Naive thymus-derived CD4-positive, alpha-beta T cell (primary cell): ENCODE measurements at regions not wholly inside any gene's neighbourhood (a gene's known extent, or its start where the extent isn't known, plus 50 kb on each side); places are given as distances from the start of the nearest gene placed in this dataset.

Experiments
- ATAC-seq: fragments of 150-1000 bp; cut with Tn5 transposase; 2 replicates; pipeline ENCODE4 v1.10.0; 2021; ENCODE audit warnings: mild to moderate bottlenecking, moderate library complexity
- CTCF ChIA-PET: fragments of 350-600 bp; sonication (Branson Sonifier 250); formaldehyde crosslinking; loops from one replicate; lab custom pipeline; 2021; ENCODE audit warnings: antibody characterized with exemption; lab: Charles Lee
- POLR2A ChIA-PET: fragments of 350-600 bp; sonication (Branson Sonifier 250); formaldehyde crosslinking; loops from one replicate; lab custom pipeline; 2021; ENCODE audit warnings: antibody characterized with exemption, inconsistent platforms; lab: Charles Lee
- DNase-seq, 9 donors: peaks; one replicate each; pipeline versions ENCODE4 v3.0.0 to v3.0.0-alpha.2; 2020 to 2022; ENCODE audit warnings: mixed read lengths in 1 of 9
- H3K27ac ChIP-seq: one replicate; pipeline ENCODE4 v1.7.0; 2013; ENCODE audit warnings: mild to moderate bottlenecking, low read depth, low read length, moderate library complexity
- H3K27me3 ChIP-seq, 2 donors: one replicate each; pipeline ENCODE4 v1.7.0; 2013; ENCODE audit warnings: low read length in 2 of 2, mild to moderate bottlenecking in 2 of 2, moderate library complexity in 2 of 2; ENCODE audit not compliant: control insufficient read depth in 2 of 2, insufficient read depth in 2 of 2
- H3K36me3 ChIP-seq, 3 experiments: 1 replicate in 2 of 3; 2 replicates in 1 of 3; pipeline ENCODE4 v1.7.0; 2013; ENCODE audit warnings: low read length in 3 of 3, mild to moderate bottlenecking in 3 of 3, moderate library complexity in 1 of 3; ENCODE audit not compliant: insufficient read depth in 3 of 3, control insufficient read depth in 2 of 3
- H3K4me1 ChIP-seq, 2 donors: one replicate each; pipeline ENCODE4 v1.7.0; 2013; ENCODE audit warnings: low read length in 2 of 2, mild to moderate bottlenecking in 2 of 2, moderate library complexity in 1 of 2; ENCODE audit not compliant: control insufficient read depth in 2 of 2, insufficient read depth in 2 of 2
- H3K4me3 ChIP-seq: 2 replicates; pipeline ENCODE4 v1.7.0; 2013; ENCODE audit warnings: mild to moderate bottlenecking, low read length
- H3K9me3 ChIP-seq, 3 experiments: 1 replicate in 2 of 3; 2 replicates in 1 of 3; pipeline ENCODE4 v1.7.0; 2013; ENCODE audit warnings: low read length in 3 of 3; ENCODE audit not compliant: control insufficient read depth in 2 of 3
- H3K27ac Mint-ChIP-seq, 9 donors: one replicate each; pipeline ENCODE4 v1.8.0; 2020 to 2022; ENCODE audit warnings: mixed read lengths in 9 of 9, mild to moderate bottlenecking in 8 of 9, moderate library complexity in 5 of 9, inconsistent platforms in 2 of 9
- H3K27me3 Mint-ChIP-seq, 5 donors: one replicate each; pipeline ENCODE4 v1.8.0; 2021 to 2022; ENCODE audit warnings: mixed read lengths in 5 of 5, mild to moderate bottlenecking in 1 of 5
- H3K36me3 Mint-ChIP-seq, 5 donors: one replicate each; pipeline ENCODE4 v1.8.0; 2020 to 2022; ENCODE audit warnings: mixed read lengths in 5 of 5, mild to moderate bottlenecking in 3 of 5, inconsistent platforms in 1 of 5
- H3K4me1 Mint-ChIP-seq, 7 donors: one replicate each; pipeline ENCODE4 v1.8.0; 2020 to 2022; ENCODE audit warnings: mixed read lengths in 7 of 7, mild to moderate bottlenecking in 3 of 7, inconsistent platforms in 1 of 7
- H3K4me3 Mint-ChIP-seq, 10 donors: one replicate each; pipeline ENCODE4 v1.8.0; 2020 to 2022; ENCODE audit warnings: mild to moderate bottlenecking in 10 of 10, mixed read lengths in 10 of 10, moderate library complexity in 6 of 10, inconsistent platforms in 2 of 10
- H3K9me3 Mint-ChIP-seq, 11 donors: one replicate each; pipeline ENCODE4 v1.8.0; 2020 to 2022; ENCODE audit warnings: mixed read lengths in 11 of 11, mild to moderate bottlenecking in 4 of 11, inconsistent platforms in 1 of 11, moderate library complexity in 1 of 11
- intact Hi-C, 2 donors: fragments of 100-400 bp; cut with micrococcal nuclease; formaldehyde crosslinking; loops; one replicate each; pipeline ENCODE4 v1.15.1; 2023

DNA sequence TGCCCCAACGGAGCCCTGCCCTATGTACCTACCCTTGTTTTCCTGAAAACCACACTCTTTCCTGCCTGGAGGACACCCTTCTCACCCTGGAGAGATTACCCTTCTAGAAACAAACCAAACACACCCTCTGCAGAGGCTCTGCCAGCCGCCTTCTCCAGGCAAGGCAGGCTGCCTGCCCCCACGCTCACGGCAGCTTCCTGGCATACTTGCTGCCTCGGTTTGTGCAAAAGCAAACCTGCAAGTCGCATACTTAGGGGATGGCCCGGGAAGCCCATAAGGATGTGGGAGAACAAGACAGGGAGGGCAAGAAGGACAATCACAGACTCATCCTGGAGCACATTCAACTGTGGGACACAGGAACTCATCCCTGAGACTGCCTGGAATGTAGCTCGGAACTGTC lies 154.0 kb upstream of the DIO3 start:
- peaks cover 13 to 62% (median 40%) of the 10 kb centered on the region in 5 donors for H3K27me3 Mint-ChIP-seq
- ATAC-seq = no peak
- Histone ChIP-seq H3K4me3 (no peak overlapping the region), H3K36me3 (no peaks in the 10 kb centered on the region), H3K27me3 (no peaks in the 10 kb centered on the region), H3K27ac (no peak overlapping the region), H3K9me3 (no peaks in the 10 kb centered on the region), H3K4me1 (peaks cover 0 to 3% of the 10 kb centered on the region in 2 donors)
- CTCF ChIA-PET = no interaction called here
- POLR2A ChIA-PET = no interaction called here
- peaks cover 0 to 2% (median 0%) of the 10 kb centered on the region in 11 donors for H3K9me3 Mint-ChIP-seq
- intact Hi-C loops = no loop called here
- H3K36me3 Mint-ChIP-seq = no peaks in the 10 kb centered on the region
- peaks cover 0 to 9% (median 4%) of the 10 kb centered on the region in 7 donors for H3K4me1 Mint-ChIP-seq
- no peak overlapping the region for H3K27ac Mint-ChIP-seq
- H3K4me3 Mint-ChIP-seq = no peak overlapping the region
- no peak for DNase-seq

DNA sequence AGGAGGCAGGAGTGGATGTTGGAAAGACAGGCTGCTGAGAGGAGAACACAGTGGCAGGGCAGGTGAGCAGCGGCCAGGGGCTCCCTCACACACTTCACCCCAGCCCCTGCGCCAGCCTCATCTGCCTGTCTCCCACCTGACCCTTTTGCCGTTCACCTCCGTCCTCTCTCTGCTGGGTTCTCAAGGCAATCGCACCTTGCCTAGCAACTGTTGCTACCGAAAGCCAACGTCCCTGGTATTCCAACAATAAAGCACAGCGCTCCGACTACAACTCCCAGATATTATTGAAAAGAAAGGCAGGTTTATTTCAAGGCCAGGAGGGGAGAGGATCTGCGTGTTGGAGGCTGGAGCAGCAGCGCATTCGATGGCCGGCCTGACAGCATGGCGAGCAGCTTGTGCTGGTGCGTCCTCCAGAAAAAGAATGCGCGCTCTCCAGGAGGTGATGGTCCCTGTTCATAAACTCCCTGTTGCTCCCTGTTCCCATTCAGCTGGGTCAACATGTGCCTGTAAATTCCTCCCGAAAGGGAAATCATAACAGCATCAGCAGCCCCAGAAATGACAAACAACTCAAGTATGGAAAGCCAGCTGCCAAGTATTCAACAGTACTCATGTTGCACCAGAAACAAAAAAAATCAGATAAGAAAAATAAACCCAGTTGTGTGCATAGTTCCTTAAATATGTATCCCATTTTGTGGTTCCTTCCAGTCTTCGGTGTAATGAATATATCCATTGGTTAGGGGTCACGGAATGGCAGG lies 153.0 kb upstream of the DIO3 start:
- H3K36me3 Mint-ChIP-seq = no peaks in the 10 kb centered on the region
- Histone ChIP-seq H3K27ac (no peak overlapping the region), H3K9me3 (no peaks in the 10 kb centered on the region), H3K4me3 (no peak overlapping the region), H3K4me1 (peaks cover 0 to 3% of the 10 kb centered on the region in 2 donors), H3K36me3 (no peaks in the 10 kb centered on the region), H3K27me3 (no peaks in the 10 kb centered on the region)
- peaks cover 0 to 9% (median 4%) of the 10 kb centered on the region in 7 donors for H3K4me1 Mint-ChIP-seq
- intact Hi-C loops = no loop called here
- POLR2A ChIA-PET = no interaction called here
- no peak overlapping the region for H3K27ac Mint-ChIP-seq
- peaks cover 0 to 1% (median 0%) of the 10 kb centered on the region in 11 donors for H3K9me3 Mint-ChIP-seq
- DNase-seq = no peak
- H3K4me3 Mint-ChIP-seq = no peak overlapping the region
- no peak for ATAC-seq
- H3K27me3 Mint-ChIP-seq = peaks cover 11 to 62% (median 40%) of the 10 kb centered on the region in 5 donors
- CTCF ChIA-PET = no interaction called here

DNA sequence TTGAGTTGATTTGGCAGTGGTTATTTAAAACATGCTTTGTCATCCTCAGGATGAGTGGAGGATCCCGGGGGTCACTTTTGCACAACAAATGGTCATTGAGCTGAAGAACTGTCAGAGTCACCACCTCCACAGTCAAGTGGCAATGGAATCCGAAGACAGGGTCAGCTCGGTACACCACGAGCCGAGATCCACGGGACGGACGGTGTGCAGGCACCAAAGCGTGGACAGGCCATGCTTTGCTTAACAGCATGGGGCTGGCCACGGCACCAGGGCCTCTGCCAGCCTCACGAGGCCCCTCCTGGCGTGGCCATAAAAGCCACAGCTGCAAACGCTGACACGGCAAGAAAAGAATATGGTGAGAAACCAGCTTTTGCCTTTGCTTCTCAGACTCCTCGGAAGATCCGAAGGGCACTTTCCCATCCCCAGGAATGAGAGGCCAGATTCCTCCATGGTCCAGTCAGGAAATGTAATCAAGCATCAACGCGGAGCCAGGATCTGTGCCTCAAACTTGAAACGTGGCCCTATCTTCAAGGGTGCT lies 152.2 kb upstream of the DIO3 start:
- peaks cover 0 to 1% (median 0%) of the 10 kb centered on the region in 11 donors for H3K9me3 Mint-ChIP-seq
- no peaks in the 10 kb centered on the region for H3K36me3 ChIP-seq
- peaks cover 14 to 62% (median 41%) of the 10 kb centered on the region in 5 donors for H3K27me3 Mint-ChIP-seq
- no peaks in the 10 kb centered on the region for H3K36me3 Mint-ChIP-seq
- no peak for DNase-seq
- intact Hi-C loops = no loop called here
- peaks cover 0 to 9% (median 4%) of the 10 kb centered on the region in 7 donors for H3K4me1 Mint-ChIP-seq
- no peak overlapping the region for H3K4me3 Mint-ChIP-seq
- POLR2A ChIA-PET = no interaction called here
- no peak overlapping the region for H3K27ac Mint-ChIP-seq
- no peaks in the 10 kb centered on the region for H3K9me3 ChIP-seq
- H3K4me3 ChIP-seq = no peak overlapping the region
- CTCF ChIA-PET = no interaction called here
- H3K4me1 ChIP-seq = peaks cover 0 to 3% of the 10 kb centered on the region in 2 donors
- no peak for ATAC-seq
- no peak overlapping the region for H3K27ac ChIP-seq
- no peaks in the 10 kb centered on the region for H3K27me3 ChIP-seq

DNA sequence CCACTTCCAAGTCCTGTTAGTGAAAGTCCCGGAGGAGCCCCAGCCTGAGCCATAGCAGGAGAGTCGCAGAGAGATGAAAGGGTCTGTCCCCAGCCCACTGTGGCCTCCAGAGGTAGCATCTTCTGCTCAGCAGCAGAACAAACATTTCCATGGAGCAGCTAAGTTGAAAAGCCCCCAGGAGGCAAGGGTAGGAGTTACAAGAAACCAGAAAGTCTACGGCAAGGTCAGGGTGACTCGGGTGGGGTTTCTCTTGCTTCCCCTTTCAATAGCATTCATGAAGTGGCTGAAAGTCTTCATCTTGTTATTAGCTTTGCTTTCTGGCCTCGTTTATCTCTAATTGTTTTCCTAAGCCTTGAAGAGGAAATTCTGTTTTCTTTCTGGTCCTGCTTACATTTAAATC lies 151.2 kb upstream of the DIO3 start:
- DNase-seq = no peak
- Histone ChIP-seq H3K27ac (no peak overlapping the region), H3K27me3 (no peaks in the 10 kb centered on the region), H3K4me1 (peaks cover 0 to 3% of the 10 kb centered on the region in 2 donors), H3K4me3 (no peak overlapping the region), H3K36me3 (no peaks in the 10 kb centered on the region), H3K9me3 (no peaks in the 10 kb centered on the region)
- no peak for ATAC-seq
- Mint-ChIP-seq H3K27ac (no peak overlapping the region), H3K4me3 (no peak overlapping the region), H3K4me1 (peaks cover 0 to 9% (median 4%) of the 10 kb centered on the region in 7 donors), H3K27me3 (peaks cover 14 to 64% (median 48%) of the 10 kb centered on the region in 5 donors), H3K9me3 (peaks cover 0 to 1% (median 0%) of the 10 kb centered on the region in 11 donors), H3K36me3 (no peaks in the 10 kb centered on the region)
- CTCF ChIA-PET = no interaction called here
- intact Hi-C loops = no loop called here
- POLR2A ChIA-PET = no interaction called here

DNA sequence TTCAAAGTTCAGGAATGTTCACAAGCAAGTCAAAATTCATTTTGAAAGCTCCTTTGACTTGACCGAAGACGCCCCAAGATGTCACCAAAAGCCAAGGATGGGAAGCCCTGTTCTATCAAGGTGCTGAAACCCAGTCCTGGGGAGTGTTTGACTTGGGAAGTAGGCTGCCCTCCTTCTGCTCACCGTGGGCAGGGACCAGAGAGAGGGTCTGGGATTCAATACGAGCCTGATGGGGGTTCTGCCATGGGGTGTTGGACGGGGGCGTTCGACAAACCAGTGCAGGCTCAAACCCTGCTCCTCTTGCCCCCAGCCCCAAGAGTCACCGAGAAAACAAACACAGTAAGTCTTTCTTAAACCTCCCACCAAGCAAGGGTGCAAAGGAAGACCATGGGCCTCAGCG lies 150.1 kb upstream of the DIO3 start:
- peaks cover 0 to 9% (median 4%) of the 10 kb centered on the region in 7 donors for H3K4me1 Mint-ChIP-seq
- H3K27ac Mint-ChIP-seq = no peak overlapping the region
- ChIA-PET CTCF (no interaction called here), POLR2A (no interaction called here)
- no peak overlapping the region for H3K4me3 ChIP-seq
- H3K27ac ChIP-seq = no peak overlapping the region
- H3K4me3 Mint-ChIP-seq = no peak overlapping the region
- intact Hi-C loops = no loop called here
- H3K36me3 ChIP-seq = no peaks in the 10 kb centered on the region
- ATAC-seq (no peak), DNase-seq (no peak)
- peaks cover 0 to 3% of the 10 kb centered on the region in 2 donors for H3K4me1 ChIP-seq
- H3K36me3 Mint-ChIP-seq = no peaks in the 10 kb centered on the region
- H3K9me3 Mint-ChIP-seq = peaks cover 0 to 1% (median 0%) of the 10 kb centered on the region in 11 donors
- no peaks in the 10 kb centered on the region for H3K9me3 ChIP-seq
- H3K27me3 Mint-ChIP-seq = peaks cover 16 to 62% (median 57%) of the 10 kb centered on the region in 5 donors
- no peaks in the 10 kb centered on the region for H3K27me3 ChIP-seq

DNA sequence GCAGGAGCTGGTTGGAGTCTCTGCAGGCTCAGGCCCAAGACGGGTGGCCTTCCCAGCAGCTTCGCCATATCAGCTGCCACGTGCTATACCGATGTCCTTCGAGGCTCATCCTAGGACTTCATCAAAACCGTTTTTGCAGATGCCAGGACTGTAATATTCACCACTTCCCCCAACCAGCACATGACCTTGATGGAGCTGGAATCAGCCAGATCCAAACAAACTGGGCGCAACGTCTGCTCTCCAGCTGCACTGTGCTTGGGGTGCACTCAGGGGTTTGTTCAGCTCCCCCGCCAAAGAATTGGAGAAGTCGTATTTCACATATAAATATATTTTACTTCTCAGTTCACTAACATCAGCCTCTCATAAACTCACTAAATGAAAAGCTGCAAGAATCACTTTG lies 149.5 kb upstream of the DIO3 start:
- CTCF ChIA-PET = no interaction called here
- Mint-ChIP-seq H3K27ac (no peak overlapping the region), H3K27me3 (peaks cover 22 to 68% (median 63%) of the 10 kb centered on the region in 5 donors), H3K36me3 (no peaks in the 10 kb centered on the region), H3K4me1 (peaks cover 0 to 9% (median 4%) of the 10 kb centered on the region in 7 donors), H3K4me3 (no peak overlapping the region), H3K9me3 (peaks cover 0 to 1% (median 0%) of the 10 kb centered on the region in 11 donors)
- H3K4me3 ChIP-seq = no peak overlapping the region
- no peaks in the 10 kb centered on the region for H3K9me3 ChIP-seq
- ATAC-seq = no peak
- H3K27me3 ChIP-seq = peaks cover 0 to 5% of the 10 kb centered on the region in 2 donors
- no peaks in the 10 kb centered on the region for H3K36me3 ChIP-seq
- peaks cover 0 to 3% of the 10 kb centered on the region in 2 donors for H3K4me1 ChIP-seq
- no peak for DNase-seq
- POLR2A ChIA-PET = interaction anchor here (0.7 kb wide), 1 partner anchor 64 kb away, joined by 3 read pairs; no protein-coding TSS in a partner anchor
- no peak overlapping the region for H3K27ac ChIP-seq
- intact Hi-C loops = no loop called here
